HG03520 (cell line): ENCODE measurements at regions not wholly inside any gene's neighbourhood (a gene's known extent, or its start where the extent isn't known, plus 50 kb on each side); places are given as distances from the start of the nearest gene placed in this dataset.

Experiments
- ATAC-seq: cut with Tn5 transposase; IDR thresholded peaks from one replicate; pipeline ENCODE4 v1.9.1; 2021; ENCODE audit warnings: mild to moderate bottlenecking, moderate library complexity; ENCODE audit not compliant: unreplicated experiment

- no peak for ATAC-seq
These were observed 153.5 kb downstream of the RBFOX3 start for GRCh38 chr17:79457376-79457775.

- no peak for ATAC-seq
These were observed 155.2 kb downstream of the RBFOX3 start for GRCh38 chr17:79455636-79456035.

- ATAC-seq, result no peak
These were observed 156.0 kb downstream of the RBFOX3 start for GRCh38 chr17:79454826-79455225.

- no peak for ATAC-seq
These were observed 157.4 kb downstream of the RBFOX3 start for GRCh38 chr17:79453481-79453880.

GRCh38 chr17:79452706-79453105 lies 158.1 kb downstream of the RBFOX3 start:
- no peak for ATAC-seq

- ATAC-seq, result no peak
These were observed 159.7 kb downstream of the RBFOX3 start for GRCh38 chr17:79451167-79451566.

GRCh38 chr17:79446399-79447009 lies 164.3 kb downstream of the RBFOX3 start:
- ATAC-seq, result no peak

GRCh38 chr17:79444198-79444597 lies 166.7 kb downstream of the RBFOX3 start:
- no peak for ATAC-seq

GRCh38 chr17:79443026-79443425 lies 167.8 kb downstream of the RBFOX3 start:
- ATAC-seq, result no peak

- no peak for ATAC-seq
These were observed 169.3 kb downstream of the RBFOX3 start for GRCh38 chr17:79441356-79442160.

- ATAC-seq, result no peak
These were observed 170.6 kb downstream of the RBFOX3 start for GRCh38 chr17:79440251-79440650.

GRCh38 chr17:79439493-79439892 lies 171.4 kb downstream of the RBFOX3 start:
- ATAC-seq, result no peak

GRCh38 chr17:79438546-79439334 lies 172.1 kb downstream of the RBFOX3 start:
- no peak for ATAC-seq

- ATAC-seq, result no peak
These were observed 172.8 kb downstream of the RBFOX3 start for GRCh38 chr17:79438058-79438457.

- ATAC-seq, result no peak
These were observed 173.8 kb downstream of the RBFOX3 start for GRCh38 chr17:79437081-79437480.

GRCh38 chr17:79435962-79436361 lies 174.9 kb downstream of the RBFOX3 start:
- no peak for ATAC-seq

- ATAC-seq, result no peak
These were observed 175.6 kb downstream of the RBFOX3 start for GRCh38 chr17:79435296-79435695.

- no peak for ATAC-seq
These were observed 176.6 kb downstream of the RBFOX3 start for GRCh38 chr17:79434215-79434614.

GRCh38 chr17:79433379-79433778 lies 177.5 kb downstream of the RBFOX3 start:
- ATAC-seq, result no peak

- ATAC-seq, result no peak
These were observed 179.7 kb downstream of the RBFOX3 start for GRCh38 chr17:79431175-79431574.

GRCh38 chr17:79429864-79430494 lies 180.9 kb downstream of the RBFOX3 start:
- ATAC-seq, result no peak
